ENCODE measurements at regions not wholly inside any gene's neighbourhood (a gene's known extent, or its start where the extent isn't known, plus 50 kb on each side); places are given as distances from the start of the nearest gene placed in this dataset.

GRCh38 chr12:58250077-58250476 is 308.7 kb downstream of the ATP23 start:
- DNase-seq (no peak), ATAC-seq (no peak)
- Histone ChIP-seq H3K4me1 (ENCODE audit: low read depth) (no peaks in the 10 kb centered on the region), H3K36me3 (ENCODE audit: low read depth) (no peaks in the 10 kb centered on the region), H3K9me3 (no peaks in the 10 kb centered on the region), H3K4me3 (no peak overlapping the region)
- intact Hi-C loops (cut with DNase I, micrococcal nuclease), result no loop called here
- TF ChIP-seq CTCF (IDR thresholded peaks at IDR 0.05), result no peak

GRCh38 chr12:58252914-58253313 is 311.5 kb downstream of the ATP23 start:
- no peak overlapping the region for H3K4me3 ChIP-seq
- H3K9me3 ChIP-seq, result no peaks in the 10 kb centered on the region
- no peaks in the 10 kb centered on the region for H3K36me3 ChIP-seq (ENCODE audit: low read depth)
- intact Hi-C loops (cut with DNase I, micrococcal nuclease), result no loop called here
- DNase-seq (no peak), ATAC-seq (no peak)
- no peak for TF ChIP-seq CTCF (IDR thresholded peaks at IDR 0.05)
- H3K4me1 ChIP-seq (ENCODE audit: low read depth), result no peaks in the 10 kb centered on the region

GRCh38 chr12:58253663-58254062 is 312.3 kb downstream of the ATP23 start:
- intact Hi-C loops (cut with DNase I, micrococcal nuclease), result no loop called here
- Histone ChIP-seq H3K4me1 (ENCODE audit: low read depth) (no peaks in the 10 kb centered on the region), H3K9me3 (no peaks in the 10 kb centered on the region), H3K4me3 (no peak overlapping the region), H3K36me3 (ENCODE audit: low read depth) (no peaks in the 10 kb centered on the region)
- ATAC-seq, result no peak
- DNase-seq, result no peak
- no peak for TF ChIP-seq CTCF (IDR thresholded peaks at IDR 0.05)

- no peaks in the 10 kb centered on the region for H3K36me3 ChIP-seq (ENCODE audit: low read depth)
- no peak overlapping the region for H3K4me3 ChIP-seq
- intact Hi-C loops (cut with DNase I, micrococcal nuclease), result no loop called here
- no peaks in the 10 kb centered on the region for H3K9me3 ChIP-seq
- DNase-seq (no peak), ATAC-seq (no peak)
- H3K4me1 ChIP-seq (ENCODE audit: low read depth), result no peaks in the 10 kb centered on the region
- TF ChIP-seq CTCF (IDR thresholded peaks at IDR 0.05), result no peak
These were observed 313.2 kb downstream of the ATP23 start for GRCh38 chr12:58254463-58255100.

- Histone ChIP-seq H3K9me3 (no peaks in the 10 kb centered on the region), H3K4me1 (ENCODE audit: low read depth) (no peaks in the 10 kb centered on the region), H3K36me3 (ENCODE audit: low read depth) (no peaks in the 10 kb centered on the region), H3K4me3 (no peak overlapping the region)
- intact Hi-C loops (cut with DNase I, micrococcal nuclease), result no loop called here
- no peak for DNase-seq
- no peak for ATAC-seq
- no peak for TF ChIP-seq CTCF (IDR thresholded peaks at IDR 0.05)
These were observed 321.4 kb downstream of the ATP23 start for GRCh38 chr12:58262796-58263195.

GRCh38 chr12:58263816-58264215 is 322.4 kb downstream of the ATP23 start:
- Histone ChIP-seq H3K36me3 (ENCODE audit: low read depth) (no peaks in the 10 kb centered on the region), H3K9me3 (no peaks in the 10 kb centered on the region), H3K4me1 (ENCODE audit: low read depth) (no peaks in the 10 kb centered on the region), H3K4me3 (no peak overlapping the region)
- no peak for TF ChIP-seq CTCF (IDR thresholded peaks at IDR 0.05)
- no peak for DNase-seq
- ATAC-seq, result no peak
- intact Hi-C loops (cut with DNase I, micrococcal nuclease), result no loop called here
